ENCODE measurements at regions not wholly inside any gene's neighbourhood (a gene's known extent, or its start where the extent isn't known, plus 50 kb on each side); places are given as distances from the start of the nearest gene placed in this dataset.

GRCh38 chr1:216910081-216910840 lies 187.0 kb upstream of the ESRRG start:
- TF ChIP-seq CTCF (IDR thresholded peaks at IDR 0.05), result no peak
- no peak for TF ChIP-seq POLR2A (IDR thresholded peaks at IDR 0.05)
